ENCODE measurements at regions not wholly inside any gene's neighbourhood (a gene's known extent, or its start where the extent isn't known, plus 50 kb on each side); places are given as distances from the start of the nearest gene placed in this dataset.

GRCh38 chr2:2701176-2701781 lies 370.2 kb upstream of the MYT1L start:
- intact Hi-C loops (cut with DNase I; ENCODE audit: low total_unique reads) (no loop called here), in situ Hi-C loops (cut with MboI; ENCODE audit: low pct_ligation_motif_present in 1 of 4, low pct_unique_long_range_greater_than_20kb in 1 of 4, low sequenced_read_pairs in 3 of 4) (no loop called here)
- H3K4me1 ChIP-seq: no peaks in the 10 kb centered on the region
- TF ChIP-seq, protein P1, sequence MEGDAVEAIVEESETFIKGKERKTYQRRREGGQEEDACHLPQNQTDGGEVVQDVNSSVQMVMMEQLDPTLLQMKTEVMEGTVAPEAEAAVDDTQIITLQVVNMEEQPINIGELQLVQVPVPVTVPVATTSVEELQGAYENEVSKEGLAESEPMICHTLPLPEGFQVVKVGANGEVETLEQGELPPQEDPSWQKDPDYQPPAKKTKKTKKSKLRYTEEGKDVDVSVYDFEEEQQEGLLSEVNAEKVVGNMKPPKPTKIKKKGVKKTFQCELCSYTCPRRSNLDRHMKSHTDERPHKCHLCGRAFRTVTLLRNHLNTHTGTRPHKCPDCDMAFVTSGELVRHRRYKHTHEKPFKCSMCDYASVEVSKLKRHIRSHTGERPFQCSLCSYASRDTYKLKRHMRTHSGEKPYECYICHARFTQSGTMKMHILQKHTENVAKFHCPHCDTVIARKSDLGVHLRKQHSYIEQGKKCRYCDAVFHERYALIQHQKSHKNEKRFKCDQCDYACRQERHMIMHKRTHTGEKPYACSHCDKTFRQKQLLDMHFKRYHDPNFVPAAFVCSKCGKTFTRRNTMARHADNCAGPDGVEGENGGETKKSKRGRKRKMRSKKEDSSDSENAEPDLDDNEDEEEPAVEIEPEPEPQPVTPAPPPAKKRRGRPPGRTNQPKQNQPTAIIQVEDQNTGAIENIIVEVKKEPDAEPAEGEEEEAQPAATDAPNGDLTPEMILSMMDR (IDR thresholded peaks at IDR 0.05): no peak
- TF ChIP-seq POLR2AphosphoS5 (IDR thresholded peaks at IDR 0.05) (no peak), EP300 (IDR thresholded peaks at IDR 0.05; ENCODE audit: low read depth) (no peak), POLR2A (IDR thresholded peaks at IDR 0.05) (no peak)
- H3K9me3 ChIP-seq: no peaks in the 10 kb centered on the region
- no peaks in the 10 kb centered on the region for H3K27me3 ChIP-seq
- H3K36me3 ChIP-seq: no peaks in the 10 kb centered on the region
- no peak overlapping the region for H3K27ac ChIP-seq
- 73 to 86% methylated on average over 11 to 22 of the region's 22 CpGs for WGBS, 2 donors (ENCODE audit: low coverage in 1 of 2)
- DNase-seq: no peak
- H3K4me3 ChIP-seq: no peak overlapping the region

GRCh38 chr2:2699121-2699505 lies 368.0 kb upstream of the MYT1L start:
- in situ Hi-C loops (cut with MboI; ENCODE audit: low pct_ligation_motif_present in 1 of 4, low pct_unique_long_range_greater_than_20kb in 1 of 4, low sequenced_read_pairs in 3 of 4): no loop called here
- intact Hi-C loops (cut with DNase I; ENCODE audit: low total_unique reads): no loop called here
- no peak overlapping the region for H3K27ac ChIP-seq
- no peaks in the 10 kb centered on the region for H3K27me3 ChIP-seq
- TF ChIP-seq POLR2A (IDR thresholded peaks at IDR 0.05) (no peak), POLR2AphosphoS5 (IDR thresholded peaks at IDR 0.05) (no peak), EP300 (IDR thresholded peaks at IDR 0.05; ENCODE audit: low read depth) (no peak)
- TF ChIP-seq, protein P1 (IDR thresholded peaks at IDR 0.05): no peak
- no peaks in the 10 kb centered on the region for H3K9me3 ChIP-seq
- H3K4me1 ChIP-seq: no peaks in the 10 kb centered on the region
- no peak for DNase-seq
- no peaks in the 10 kb centered on the region for H3K36me3 ChIP-seq
- no peak overlapping the region for H3K4me3 ChIP-seq
- 62 to 92% methylated on average over 2 to 9 of the region's 9 CpGs for WGBS, 2 donors (ENCODE audit: low coverage in 1 of 2)

- intact Hi-C loops (cut with DNase I; ENCODE audit: low total_unique reads): no loop called here
- Histone ChIP-seq H3K4me1 (no peaks in the 10 kb centered on the region), H3K27ac (no peak overlapping the region), H3K27me3 (no peaks in the 10 kb centered on the region), H3K9me3 (no peaks in the 10 kb centered on the region), H3K36me3 (no peaks in the 10 kb centered on the region), H3K4me3 (no peak overlapping the region)
- in situ Hi-C loops (cut with MboI; ENCODE audit: low pct_ligation_motif_present in 1 of 4, low pct_unique_long_range_greater_than_20kb in 1 of 4, low sequenced_read_pairs in 3 of 4): no loop called here
- no peak for DNase-seq
- 76 to 85% methylated on average over 4 to 24 of the region's 24 CpGs for WGBS, 2 donors (ENCODE audit: low coverage in 1 of 2)
- TF ChIP-seq, protein P1 (IDR thresholded peaks at IDR 0.05): no peak
- TF ChIP-seq EP300 (IDR thresholded peaks at IDR 0.05; ENCODE audit: low read depth) (no peak), POLR2AphosphoS5 (IDR thresholded peaks at IDR 0.05) (no peak)
These were observed 367.4 kb upstream of the MYT1L start for GRCh38 chr2:2698182-2699120.

- TF ChIP-seq, protein P1 (IDR thresholded peaks at IDR 0.05): no peak
- no peak for TF ChIP-seq EP300 (IDR thresholded peaks at IDR 0.05; ENCODE audit: low read depth)
- TF ChIP-seq POLR2A (IDR thresholded peaks at IDR 0.05): no peak
- no peak for TF ChIP-seq POLR2AphosphoS5 (IDR thresholded peaks at IDR 0.05)
- H3K9me3 ChIP-seq: no peaks in the 10 kb centered on the region
- DNase-seq: no peak
- no peak overlapping the region for H3K4me3 ChIP-seq
- H3K4me1 ChIP-seq: no peaks in the 10 kb centered on the region
- no peaks in the 10 kb centered on the region for H3K27me3 ChIP-seq
- WGBS, 2 donors (ENCODE audit: low coverage in 1 of 2): 87% methylated on average over 13 of the region's 13 CpGs; no CpG with 5 or more reads in 1 of the 2 donors
- no peaks in the 10 kb centered on the region for H3K36me3 ChIP-seq
- intact Hi-C loops (cut with DNase I; ENCODE audit: low total_unique reads) (no loop called here), in situ Hi-C loops (cut with MboI; ENCODE audit: low pct_ligation_motif_present in 1 of 4, low pct_unique_long_range_greater_than_20kb in 1 of 4, low sequenced_read_pairs in 3 of 4) (no loop called here)
- H3K27ac ChIP-seq: no peak overlapping the region
These were observed 365.8 kb upstream of the MYT1L start for GRCh38 chr2:2696733-2697455.
